ENCODE measurements at regions not wholly inside any gene's neighbourhood (a gene's known extent, or its start where the extent isn't known, plus 50 kb on each side); places are given as distances from the start of the nearest gene placed in this dataset.
"Not testable (repeated sequence)": the region's sequence is repeated elsewhere in the genome, so short reads cannot be mapped to it uniquely, and the experiment has no call there.

DNA sequence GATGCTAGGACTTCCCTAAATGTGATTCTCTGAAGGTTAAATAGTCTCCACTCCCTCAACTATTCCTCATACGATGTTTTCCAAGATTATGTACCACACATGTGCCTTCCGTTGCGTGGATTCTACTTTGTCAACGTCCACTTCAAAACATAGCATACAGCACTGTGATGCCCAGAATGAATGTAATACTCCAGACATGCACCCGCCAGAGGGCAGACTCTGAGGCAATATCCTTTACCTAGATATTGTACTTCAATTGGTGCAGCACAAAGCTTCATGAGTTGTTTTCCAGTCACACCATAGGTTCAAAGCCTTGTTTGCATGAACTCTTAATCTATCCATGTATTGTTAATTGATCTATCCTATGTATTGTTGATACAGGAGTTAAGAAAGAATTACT, 201.0 kb upstream of the NABP1 start:
- DNase-seq: no peak

DNA sequence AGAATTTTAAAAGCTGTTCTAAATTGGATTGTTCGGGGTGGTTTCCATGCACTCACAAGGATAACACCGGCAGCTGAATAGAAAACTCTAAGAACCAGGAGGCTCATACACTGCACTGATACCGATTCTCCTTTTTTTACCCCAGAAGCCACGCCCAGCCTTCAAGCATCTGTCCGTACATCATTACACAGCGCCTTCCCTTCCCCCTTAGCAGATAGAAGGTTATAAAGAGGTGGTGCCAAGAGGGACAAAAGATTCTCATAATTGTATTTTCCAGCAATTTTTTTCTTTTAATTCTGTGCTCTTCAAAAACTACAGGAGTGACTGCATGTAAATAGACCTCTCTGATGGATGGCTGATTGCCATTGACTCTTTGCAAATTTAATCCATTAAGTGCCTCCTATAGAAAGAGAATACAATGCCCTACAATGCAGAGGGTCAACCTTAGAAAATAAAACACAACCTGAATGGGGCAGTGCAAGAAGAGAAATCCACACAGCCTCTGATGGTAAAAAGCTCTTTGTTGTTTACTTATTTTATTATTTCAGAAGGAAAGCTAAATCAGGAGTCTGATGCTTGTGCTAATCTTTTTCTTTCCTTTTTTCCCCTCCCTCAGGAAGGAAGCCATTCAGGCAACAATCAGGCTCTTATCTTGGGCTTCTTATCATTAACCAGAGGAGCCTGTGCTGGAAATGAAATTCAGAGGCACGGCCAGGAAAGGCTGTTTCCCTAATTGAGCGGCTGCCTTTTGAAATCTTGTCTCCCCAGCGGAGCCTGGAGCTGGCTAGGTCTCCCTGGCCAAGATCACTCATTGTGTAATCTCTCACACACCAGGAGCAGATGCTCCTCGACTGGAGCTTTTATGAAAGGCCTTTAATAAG, 198.9 kb upstream of the NABP1 start:
- DNase-seq: no peak

DNA sequence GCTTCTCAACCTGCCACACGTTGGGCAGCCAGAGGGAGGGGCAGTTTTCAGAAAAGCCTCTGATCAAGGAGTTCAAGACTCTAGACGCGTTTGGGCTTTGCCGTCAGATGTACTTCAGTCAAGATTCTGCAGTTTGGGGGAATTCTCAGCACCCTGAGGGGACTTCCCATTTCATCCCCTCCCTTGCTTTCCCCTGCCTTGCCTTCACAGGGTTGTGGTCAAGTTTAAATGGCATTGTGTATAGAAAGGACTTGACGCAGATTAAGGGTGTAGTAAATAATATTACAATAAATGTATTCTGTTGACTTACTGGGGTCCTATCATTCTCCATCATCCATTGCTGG, 198.3 kb upstream of the NABP1 start:
- DNase-seq: no peak

DNA sequence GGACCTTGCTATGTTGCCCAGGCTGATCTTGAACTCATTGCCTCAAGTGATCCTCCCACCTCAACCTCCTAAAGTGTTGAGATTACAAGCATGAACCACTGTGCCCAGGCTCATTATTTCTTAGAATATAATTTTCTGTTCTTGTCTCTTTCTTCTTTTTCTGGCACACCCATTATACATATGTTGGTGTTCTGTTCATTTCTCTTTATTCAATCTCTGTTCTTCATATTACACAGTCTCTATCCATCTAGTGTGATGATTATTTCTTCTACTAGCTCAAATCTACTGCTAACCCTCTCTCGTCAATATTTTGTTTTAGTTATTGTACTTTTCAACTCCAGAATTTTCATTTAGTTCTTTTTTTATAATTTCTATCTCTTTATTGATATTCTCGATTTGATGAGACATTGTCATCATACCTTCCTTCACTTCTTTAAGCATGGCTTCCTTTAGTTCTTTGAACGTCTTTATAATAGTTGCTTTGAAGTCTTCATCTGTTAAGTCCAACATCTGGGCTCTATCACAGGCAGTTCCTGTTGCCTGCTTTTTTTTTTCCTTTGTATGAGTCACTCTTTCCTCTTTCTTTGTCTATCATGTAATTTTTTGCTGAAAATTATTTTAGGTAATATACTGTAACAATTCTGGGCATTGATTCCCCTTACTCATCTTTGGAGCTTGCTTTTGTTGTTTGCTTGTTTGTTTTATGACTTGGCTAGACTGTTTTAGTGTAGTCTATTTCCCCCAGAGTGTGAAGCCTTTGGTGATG, 196.4 kb upstream of the NABP1 start:
- DNase-seq: no peak

DNA sequence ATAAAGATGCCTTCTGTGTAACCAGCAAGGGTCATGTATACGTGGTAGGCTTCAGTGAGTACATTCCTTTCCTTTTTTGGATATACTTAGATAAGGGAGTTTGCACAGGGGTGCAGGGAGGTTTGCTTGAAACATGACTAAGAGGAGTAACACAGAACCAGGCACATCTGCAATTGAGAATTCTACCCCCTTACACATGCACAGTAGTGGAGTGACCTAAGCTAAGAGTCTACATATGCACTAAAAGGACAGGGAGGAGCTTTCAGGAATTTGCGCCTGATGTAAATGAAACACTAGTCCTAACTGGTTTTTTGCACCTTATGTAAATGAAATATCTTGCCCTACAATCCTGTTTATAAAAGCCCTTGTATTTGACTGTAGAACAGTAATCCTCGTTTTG, 194.8 kb upstream of the NABP1 start:
- DNase-seq: no peak

DNA sequence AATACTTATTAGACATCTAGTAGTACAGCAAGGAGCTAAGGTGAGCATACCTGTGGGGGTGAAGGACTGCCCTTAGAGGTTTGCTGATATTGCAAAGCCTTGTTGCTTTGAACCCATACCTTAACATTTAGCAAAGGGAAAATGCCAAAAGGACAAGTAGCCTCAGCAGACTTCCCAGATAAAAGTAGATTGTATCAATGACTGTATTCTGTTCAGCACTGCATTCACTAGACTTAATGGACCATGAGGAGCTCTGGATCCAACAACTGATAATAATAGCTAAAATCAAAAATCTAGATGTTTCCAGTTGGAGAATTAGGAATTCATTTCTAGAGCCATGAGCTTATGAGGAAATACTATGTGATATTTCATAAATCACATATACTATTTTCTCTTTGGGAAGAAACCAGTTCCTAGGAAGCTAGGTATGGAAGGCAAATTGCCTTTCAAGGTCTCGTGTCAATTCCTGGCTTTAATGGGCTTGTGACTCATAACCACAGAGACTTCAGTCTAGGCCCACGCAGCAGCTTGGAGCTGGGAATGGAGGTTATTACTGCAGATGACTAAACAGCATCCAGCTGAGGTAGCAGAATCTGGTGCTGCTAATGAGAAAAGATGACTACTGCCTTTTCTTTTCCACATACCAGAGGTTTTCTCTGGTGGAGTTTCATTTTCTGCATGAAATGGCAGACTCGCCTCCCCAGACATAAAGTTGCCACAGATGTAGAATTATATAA, 191.2 kb upstream of the NABP1 start:
- DNase-seq: no peak

DNA sequence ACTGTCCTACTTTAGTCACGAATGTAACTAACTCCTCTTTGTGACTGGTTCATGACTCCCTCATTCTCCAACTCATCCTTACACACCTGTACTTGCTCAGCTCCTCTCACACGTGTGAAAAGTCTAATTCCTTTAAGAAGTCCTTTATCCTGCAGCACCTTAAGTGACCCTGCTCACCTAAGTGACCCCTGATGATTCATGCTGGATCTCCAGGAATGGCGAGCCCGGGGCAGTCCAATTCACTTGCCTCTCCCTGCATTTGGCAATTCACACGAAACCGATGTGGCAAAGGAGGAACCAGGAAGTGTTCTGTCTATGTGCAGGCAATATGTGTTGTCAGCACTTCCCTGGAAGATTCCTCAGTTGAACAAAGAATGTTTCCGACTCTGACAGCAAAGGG, 189.8 kb upstream of the NABP1 start:
- DNase-seq: no peak

DNA sequence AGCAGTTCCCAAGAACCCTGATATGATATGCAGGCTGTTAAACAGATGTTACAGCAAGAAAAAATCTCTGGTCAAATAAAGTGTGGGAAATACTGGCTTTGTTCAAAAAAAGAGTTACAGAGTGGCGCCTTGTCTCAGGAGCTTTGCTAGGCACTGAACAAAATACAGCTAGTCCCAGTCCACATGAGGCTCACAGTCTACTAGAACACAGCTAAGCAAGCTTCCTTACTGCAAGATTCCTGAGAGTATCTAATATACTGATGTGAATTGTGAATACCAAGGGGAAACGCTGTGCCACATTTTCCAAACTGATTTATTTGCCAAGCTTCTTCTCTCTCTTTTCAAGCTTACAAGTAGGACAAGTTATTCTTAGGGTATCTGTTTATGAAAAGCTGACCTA, 188.8 kb upstream of the NABP1 start:
- DNase-seq: no peak

DNA sequence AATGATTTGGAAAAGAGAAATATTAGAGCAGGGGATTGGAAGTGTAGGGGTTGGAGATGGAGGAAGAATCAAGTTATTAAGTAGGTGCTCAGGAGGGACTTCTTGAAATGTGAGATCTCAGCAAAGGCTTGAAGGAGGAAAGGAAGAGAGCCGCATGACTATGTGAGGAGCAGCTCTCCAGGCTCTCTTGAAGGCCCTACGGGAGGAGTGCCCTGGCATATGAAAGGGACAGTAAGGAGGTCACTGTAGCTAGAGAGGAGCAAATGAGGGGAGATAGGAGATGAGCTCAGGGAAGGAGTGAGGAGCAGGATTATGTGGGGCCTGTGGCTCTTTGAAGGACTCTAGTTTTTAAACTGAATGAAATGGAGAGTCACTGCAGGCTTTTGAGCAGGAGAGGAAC, 181.1 kb upstream of the NABP1 start:
- no peak for DNase-seq

DNA sequence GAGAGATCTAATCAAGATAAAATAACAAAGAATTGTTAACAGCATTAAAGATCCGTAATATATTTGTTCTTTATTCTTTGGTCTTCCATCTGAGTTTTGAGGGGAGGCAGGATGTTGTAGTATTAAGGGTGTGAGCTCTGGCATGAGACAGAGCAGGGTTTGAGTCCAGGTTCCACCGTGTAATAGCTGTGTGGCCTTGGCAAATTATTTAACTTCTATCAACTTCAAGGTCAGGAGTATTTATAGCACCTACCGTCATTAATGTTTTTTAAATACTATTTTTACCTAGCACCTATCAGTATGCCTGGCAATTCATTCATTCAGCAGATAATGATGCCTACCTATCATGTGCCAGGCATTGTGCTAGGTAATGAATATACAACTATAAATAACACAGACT, 180.1 kb upstream of the NABP1 start:
- DNase-seq: no peak

DNA sequence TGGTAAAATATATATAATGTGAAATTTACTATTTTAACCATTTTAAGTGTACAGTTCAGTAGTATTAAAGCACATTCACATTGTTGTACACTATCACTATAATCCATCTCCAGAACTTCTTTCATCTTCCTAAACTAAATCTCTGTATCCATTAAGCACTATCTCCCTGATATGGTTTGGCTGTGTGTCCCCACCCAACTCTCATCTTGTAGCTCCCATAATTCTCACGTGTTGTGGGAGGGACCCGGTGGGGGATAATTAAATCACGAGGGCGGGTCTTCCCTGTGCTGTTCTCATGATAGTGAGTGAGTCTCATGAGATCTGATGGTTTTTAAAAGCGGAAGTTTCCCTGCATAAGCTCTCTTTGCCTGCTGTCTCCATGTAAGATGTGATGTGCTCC, 178.9 kb upstream of the NABP1 start:
- DNase-seq: no peak

DNA sequence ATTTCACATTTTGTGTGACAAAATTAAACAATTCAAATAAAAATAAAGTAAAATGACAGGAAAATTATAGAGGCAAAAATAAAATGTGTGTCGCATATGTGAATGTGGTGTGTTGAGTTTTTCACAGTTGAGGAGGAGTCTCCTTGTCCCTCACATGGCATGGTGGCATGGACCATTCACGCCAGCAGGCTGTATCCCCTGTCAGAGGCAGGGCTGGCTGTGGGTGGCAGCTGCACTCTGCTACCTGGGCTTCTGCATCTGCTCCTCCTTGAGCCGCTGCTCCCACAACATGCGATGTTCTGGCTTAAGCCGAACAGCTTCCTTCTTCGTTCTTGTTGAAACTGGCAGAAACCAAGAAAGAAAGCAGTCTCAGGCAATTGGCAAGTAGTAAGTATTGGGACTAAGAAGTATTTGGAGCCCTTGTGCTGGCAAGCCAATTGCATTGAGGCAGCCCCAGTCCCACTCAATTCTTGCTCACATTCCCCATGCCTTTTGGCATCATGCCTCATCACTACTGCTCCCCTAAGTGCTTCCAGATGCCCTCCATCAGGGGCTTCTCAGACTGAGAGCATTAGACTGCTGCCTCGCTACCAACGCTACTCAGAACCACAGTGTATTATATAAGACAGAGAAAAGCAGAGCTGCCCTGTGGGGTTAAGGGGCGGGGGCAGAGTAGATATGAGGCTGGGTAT, 177.9 kb upstream of the NABP1 start:
- DNase-seq: no peak

DNA sequence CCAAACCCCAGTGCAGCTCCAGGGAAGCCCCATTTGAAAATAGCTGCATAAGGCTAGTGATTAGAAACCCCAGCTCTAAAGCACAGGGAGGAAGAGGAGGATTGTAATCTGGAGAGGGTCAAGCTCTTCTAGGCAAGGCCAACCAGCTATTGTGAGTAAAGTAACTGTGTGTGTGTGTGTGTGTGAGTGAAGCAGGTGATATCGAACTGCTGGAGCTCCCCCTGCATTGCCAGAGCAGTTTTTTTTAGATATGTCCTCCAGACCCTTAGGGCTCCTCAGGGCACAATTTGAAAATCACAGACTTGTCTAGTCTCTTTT, 177.4 kb upstream of the NABP1 start:
- DNase-seq: no peak

DNA sequence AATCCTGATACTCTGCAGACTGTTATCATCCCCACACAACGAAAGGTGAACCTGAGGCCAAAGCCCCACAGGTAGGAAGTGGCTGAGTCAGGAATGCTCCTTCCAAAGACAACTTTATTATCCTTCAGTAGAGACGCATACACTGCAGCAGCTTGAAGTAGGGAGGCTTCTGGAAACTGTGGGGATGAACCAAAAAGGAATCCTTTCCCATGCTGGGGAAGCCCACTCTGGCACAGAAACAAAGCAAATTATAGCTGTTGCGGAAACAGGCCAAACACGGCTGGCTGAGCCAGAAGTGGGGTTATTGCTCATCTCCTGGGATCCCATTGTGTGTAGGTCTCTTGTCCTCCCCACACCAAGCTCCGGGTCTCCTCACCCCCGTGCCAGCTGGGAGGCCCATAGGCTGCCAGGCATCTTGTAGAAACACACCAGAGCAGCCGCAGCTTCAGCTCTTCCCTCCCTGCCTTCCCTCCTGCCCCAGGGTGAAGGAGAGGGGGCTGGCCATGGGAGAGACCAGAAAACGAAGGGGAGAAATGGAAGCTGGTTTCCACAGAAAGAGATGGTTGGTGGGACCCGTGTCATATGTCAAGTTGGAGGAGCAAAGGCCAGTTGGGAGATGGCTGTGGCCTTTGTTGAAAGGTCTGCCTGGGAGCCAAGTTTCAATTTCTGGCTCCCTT, 176.9 kb upstream of the NABP1 start:
- DNase-seq: no peak

DNA sequence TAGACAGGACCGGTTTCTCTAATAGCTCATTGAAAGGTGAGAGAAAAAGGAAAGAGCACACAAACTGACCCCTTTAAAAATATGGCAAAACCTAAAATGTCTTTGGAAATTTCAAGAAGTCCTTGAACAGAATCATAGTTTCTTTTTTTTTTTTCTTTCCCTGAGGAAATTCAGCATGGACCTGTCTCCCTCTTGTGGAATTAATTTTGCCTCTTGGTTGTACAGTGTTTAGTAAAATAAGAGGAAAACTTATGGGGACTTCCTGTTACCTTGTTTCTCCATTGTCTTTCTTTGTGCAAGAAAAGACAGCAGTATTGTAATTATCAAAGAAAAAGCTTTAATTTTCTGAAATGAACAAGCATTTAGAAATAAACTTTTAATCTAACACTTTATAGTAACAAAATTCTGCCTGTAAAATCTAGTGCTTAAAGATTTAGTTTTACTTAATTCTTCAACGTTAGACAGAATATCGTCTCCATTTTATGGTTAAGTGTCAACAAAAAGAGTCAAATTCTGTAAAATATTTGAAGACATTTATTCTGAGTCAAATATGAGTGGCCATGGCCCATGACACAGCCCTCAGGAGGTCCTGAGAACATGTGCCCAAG, 176.3 kb upstream of the NABP1 start:
- no peak for DNase-seq

DNA sequence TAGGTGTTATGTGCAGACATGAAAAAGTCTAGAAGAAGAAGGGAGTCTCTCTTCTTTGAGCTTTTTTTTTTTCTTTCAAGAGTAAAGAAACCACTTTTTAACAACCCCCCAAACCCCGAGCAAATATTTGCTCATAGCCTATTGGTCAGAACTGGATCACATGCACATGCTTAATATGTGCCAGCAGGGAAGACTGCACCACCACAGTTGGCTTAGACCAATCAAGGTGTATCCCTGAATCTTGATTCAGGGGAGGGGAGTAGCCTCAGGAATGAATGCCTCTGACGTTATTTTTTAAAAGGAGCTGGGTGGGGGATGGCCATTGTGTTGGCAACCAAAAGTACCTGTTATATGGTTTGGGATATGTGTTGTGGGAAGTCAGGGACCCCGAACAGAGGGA, 171.4 kb upstream of the NABP1 start:
- no peak for DNase-seq

DNA sequence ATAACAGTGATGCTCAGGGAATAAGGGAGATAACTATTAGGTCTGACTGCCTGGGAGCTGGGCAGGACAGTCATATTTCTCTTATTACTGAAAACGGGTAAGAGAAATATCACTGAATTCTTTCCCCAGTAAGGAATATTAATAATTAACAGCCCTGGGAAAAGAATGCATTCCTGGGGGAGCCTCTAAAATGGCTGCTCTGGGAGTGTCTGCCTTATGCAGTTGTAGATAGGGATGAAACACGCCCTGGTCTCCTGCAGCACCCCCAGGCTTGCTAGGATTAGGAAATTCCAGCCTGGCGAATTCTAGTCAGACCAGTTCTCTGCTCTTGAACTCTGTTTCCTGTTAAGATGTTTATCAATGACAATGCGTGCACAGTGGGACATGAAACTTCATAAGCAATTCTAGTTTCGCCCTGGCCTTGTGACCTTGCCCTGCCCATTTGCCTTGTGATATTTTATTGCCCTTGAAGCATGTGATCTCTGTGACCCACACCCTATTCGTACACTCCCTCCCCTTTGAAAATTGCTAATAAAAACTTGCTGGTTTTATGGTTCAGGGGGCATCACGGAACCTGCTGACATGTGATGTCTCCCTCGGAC, 170.6 kb upstream of the NABP1 start:
- DNase-seq: not testable (repeated sequence)

DNA sequence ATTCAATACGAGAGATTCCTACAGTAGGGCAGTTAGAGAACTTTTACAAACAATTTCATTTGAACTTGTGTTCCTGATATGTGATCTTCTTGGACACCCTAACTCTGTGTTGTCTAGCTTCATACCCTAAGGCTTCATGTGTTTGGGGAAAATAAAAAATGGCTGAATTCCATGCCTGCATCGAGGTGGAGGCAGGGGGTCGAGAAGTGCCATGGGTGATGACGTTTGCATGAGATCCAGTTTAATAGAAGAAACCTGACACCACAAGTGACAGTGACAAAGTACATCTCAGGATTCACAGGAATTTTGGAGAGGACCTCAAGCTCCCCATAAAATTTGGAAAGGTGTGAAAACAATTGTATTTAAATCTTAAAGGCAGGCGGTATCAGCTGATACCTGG, 169.2 kb upstream of the NABP1 start:
- DNase-seq: no peak

DNA sequence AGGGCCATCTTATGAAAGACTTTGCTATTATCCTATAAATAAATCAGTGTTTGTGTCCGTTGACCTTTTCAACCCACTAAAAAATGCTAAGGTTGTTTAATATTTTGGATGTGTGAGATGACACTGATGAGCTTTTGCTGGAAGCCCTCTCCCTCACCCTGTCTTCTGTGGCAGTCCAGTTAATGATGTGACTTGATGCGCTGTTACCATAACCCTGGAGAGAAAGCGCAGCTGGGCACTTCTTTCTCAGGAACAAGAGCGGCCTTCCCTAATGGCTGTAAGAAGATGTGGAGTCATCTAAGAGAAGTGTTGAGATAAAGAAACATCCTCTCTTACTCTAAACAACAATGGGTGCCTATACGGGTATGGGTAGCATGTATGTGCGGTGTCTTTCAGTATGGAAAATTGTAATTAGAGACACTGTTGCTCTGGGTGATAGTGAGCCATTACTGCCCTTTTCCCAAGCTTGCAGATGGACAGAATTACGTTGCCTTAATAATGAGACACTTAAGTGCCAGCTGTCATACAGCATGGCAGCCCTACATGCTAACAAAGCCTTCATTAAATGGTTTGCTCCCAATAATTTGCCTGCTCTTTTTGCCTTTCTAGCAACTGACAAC, 165.6 kb upstream of the NABP1 start:
- DNase-seq: no peak

DNA sequence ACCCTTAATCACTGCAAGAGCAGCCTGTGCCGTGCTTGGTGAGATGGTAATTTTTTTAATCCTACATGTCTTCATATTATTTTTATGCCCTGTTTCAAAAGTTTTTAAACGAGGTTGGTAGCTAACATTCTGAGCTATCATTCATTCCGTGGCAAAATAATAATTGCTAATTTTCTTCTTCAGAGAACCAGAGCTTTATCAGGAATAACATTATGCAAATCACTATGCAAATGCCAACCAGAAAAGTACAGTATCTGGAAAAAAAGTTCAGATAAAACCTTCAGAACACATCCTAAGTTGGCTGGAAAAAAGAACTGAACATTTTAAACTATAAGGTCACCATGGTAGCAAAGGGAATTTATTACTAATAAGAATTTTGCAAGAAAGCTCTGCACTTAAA, 165.1 kb upstream of the NABP1 start:
- DNase-seq: no peak

DNA sequence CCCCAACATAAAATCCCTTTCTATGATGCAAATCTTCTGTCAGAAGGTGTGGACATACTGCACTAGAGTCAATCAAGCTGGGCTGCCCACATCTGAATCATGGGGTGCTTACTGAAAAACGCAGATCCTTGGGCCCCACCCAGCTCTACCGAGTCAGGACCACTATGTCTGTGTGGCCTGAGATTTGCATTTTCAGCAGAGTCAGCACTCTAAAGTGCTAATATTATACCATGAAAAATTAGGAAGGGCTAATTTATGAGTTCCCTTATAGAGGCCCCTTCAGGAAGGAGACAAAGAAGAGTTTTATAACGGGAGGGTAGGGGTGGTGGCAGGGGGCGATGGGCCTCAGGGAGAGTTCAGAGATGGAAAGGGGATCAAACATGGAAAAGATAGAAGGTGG, 163.3 kb upstream of the NABP1 start:
- DNase-seq: no peak

DNA sequence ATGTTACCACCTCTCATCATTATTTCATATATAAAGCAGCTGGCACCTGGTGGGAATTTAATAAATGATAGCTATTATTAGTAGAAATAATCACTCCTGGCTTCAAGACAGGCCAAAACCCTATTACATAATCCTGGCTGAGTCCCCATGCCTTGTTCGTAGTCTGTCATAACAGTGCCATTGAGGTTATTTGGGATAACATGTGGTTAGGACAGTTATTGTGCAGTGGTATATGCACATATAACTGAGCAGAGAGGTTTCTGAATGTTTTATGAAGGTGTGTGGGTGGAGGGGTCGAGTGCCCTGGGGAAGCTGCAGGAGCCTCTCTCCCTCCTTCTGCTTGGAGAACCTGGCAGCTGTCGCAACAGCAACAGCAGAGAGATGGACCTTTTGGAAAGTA, 162.4 kb upstream of the NABP1 start:
- DNase-seq: no peak

Measured in activated naive CD4-positive, alpha-beta T cell treated with Interleukin-2 at 50 U/mL for 16 hours (primary cell).